Spleen (tissue), 7 donors: ENCODE measurements at regions not wholly inside any gene's neighbourhood (a gene's known extent, or its start where the extent isn't known, plus 50 kb on each side); places are given as distances from the start of the nearest gene placed in this dataset.

Source experiments
- CTCF ChIP-seq, 11 experiments: fragments of 200-600 bp in 7 of 11; fragments of 450-650 bp in 4 of 11; sonication (generic) in 4 of 11; IDR thresholded peaks in 8 of 11; conservative IDR thresholded peaks in 3 of 11; 1 replicate in 7 of 11; 2 replicates in 4 of 11; pipeline versions ENCODE4 v1.4.0 to v1.8.0; 2016 to 2021; ENCODE audit warnings: antibody characterized with exemption in 11 of 11, inconsistent platforms in 4 of 11, mild to moderate bottlenecking in 1 of 11
- POLR2A ChIP-seq, 3 donors: fragments of 450-650 bp; IDR thresholded peaks; one replicate each; pipeline ENCODE4 v1.5.1; 2017; ENCODE audit warnings: antibody characterized with exemption in 3 of 3, mild to moderate bottlenecking in 1 of 3
- donor health status: DM: no; HTN: no; CAD: no; lungs with moderate emphysema.
- donor health status: DM: no; HTN: no; CAD: no.
- donor health status: DM: no; HTN: no; CAD: no.

GRCh38 chr2:175745911-175746310 lies 256.2 kb downstream of the LNPK start:
- TF ChIP-seq CTCF (IDR thresholded peaks at IDR 0.05 in 8 of 11, conservative IDR thresholded peaks at IDR 0.05 in 3 of 11) (no peak), POLR2A (IDR thresholded peaks at IDR 0.05) (no peak)
